ENCODE measurements at regions not wholly inside any gene's neighbourhood (a gene's known extent, or its start where the extent isn't known, plus 50 kb on each side); places are given as distances from the start of the nearest gene placed in this dataset.
"Not testable (repeated sequence)": the region's sequence is repeated elsewhere in the genome, so short reads cannot be mapped to it uniquely, and the experiment has no call there.

DNA sequence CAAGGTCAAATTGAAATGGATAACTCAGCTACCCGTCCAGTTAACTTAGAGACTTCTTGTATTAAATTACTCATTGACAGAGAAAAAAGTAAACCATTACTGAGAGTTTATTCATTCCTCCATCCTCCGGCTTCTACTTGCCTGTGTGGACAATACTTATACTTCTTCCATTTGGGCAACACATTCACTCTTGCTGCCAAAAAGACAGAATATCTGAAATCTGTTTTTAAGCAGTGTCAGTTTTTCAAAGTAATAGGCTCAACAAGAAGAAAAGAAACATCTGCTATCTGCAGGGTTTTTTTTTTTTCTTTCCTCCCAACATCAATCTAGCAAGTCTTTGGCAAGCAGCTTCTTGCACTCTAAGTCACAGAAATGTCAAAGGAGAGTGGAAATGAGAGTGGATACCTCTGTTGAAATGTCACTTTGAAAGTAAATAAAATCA is 1142.8 kb downstream of the PCDH9 start:
- ATAC-seq (peak; percentile 42), DNase-seq (ENCODE audit: missing footprints) (no peak)
- intact Hi-C loops (cut with DNase I), result no loop called here

DNA sequence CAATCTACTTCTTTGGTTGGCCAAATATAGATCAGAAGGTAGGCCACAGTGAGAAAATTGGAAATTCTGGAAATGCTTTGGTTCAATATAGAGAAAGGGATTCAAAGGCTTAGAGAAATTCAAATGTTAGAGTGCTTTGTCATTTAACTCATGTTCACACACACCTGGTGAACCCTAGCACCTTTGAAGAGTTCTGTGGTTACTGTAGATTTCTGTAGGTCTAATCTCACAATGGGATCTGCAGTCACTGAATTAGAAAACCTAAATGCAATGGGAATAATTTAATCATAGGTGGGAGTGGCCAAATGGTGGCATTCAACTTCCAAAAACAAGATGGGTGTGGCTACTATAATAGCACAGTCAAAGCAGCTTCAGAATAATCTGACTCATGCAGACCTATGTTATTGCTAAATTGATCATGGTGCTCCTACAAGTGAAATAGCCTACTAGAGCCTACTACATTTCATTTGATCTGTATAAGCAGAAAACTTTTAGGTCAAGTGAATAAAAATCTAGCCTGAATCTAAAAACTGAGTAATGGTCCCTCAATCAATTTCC is 1152.9 kb downstream of the PCDH9 start:
- ATAC-seq, result no peak
- intact Hi-C loops (cut with DNase I), result no loop called here
- DNase-seq (ENCODE audit: missing footprints), result no peak

DNA sequence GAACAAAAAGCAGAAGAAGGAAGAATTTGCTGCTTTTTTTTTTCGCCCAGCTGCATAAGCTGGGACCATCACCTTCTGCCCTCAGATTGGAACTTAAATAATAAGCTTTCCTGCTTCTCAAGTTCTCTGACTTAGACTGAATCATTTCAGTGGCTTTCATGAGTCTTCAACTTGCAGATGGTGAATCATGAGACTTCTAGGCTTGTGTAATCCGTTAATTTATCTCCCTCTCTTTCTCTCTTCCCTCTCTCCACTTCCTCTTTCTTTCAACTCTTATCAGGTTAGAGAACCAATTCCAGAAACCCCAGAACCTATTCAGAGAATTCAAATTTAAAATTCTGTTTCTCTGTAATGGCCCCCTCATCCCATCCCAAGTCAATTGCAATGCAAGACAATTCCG is 1153.7 kb downstream of the PCDH9 start:
- no peak for ATAC-seq
- intact Hi-C loops (cut with DNase I), result no loop called here
- no peak for DNase-seq (ENCODE audit: missing footprints)

DNA sequence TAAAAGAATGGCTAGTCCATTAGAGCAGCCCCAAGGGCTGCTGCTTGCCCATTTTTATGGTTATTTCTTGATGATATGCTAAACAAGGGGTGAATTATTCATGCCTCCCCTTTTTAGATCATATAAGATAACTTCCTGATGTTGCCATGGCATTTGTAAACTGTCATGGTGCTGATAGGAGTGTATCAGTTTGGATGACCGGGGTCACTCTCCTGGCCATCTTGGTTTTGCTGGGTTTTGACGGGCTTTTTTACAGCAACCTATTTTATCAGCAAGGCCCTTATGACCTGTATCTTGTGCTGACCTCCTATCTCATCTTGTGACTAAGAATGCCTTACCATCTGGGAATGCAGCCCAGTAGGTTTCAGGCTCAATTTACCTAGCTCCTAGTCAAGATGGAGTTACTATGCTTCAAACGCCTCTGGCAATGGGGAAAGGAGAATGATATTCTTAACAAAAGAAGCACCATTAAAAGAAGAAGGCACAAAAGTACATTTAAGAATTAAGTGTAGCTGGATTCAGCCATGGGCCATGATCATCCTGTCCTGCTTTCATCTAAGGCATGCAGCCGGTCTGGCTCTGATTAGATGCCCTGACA is 1156.0 kb downstream of the PCDH9 start:
- no peak for ATAC-seq
- intact Hi-C loops (cut with DNase I), result no loop called here
- DNase-seq (ENCODE audit: missing footprints), result no peak

- DNase-seq (ENCODE audit: missing footprints); intact Hi-C loops (cut with DNase I); ATAC-seq: not testable (repeated sequence)
Observed at GRCh38 chr13:66072097-66072496, 1158.0 kb downstream of the PCDH9 start.

- intact Hi-C loops (cut with DNase I), result no loop called here
- ATAC-seq, result no peak
Observed at GRCh38 chr13:66071608-66072007, 1158.5 kb downstream of the PCDH9 start.

DNA sequence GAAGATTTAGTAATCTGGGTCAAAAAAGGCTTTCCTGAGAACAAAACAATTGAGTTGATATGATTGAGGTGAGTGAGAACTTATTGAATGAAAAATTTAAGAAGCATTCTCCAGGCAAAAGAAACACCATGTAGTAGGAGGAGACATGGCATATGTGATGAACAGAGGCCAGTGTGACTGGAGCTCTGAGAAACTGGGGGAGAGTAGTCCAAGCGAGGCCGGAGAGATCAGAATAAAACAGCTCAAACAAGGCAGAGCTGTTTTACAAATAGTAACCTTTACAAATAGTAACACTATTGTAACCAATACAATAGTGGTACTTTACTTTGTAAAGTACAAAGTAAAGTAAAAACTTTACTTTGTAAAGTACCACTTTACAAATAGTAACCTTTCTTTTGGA is 1159.1 kb downstream of the PCDH9 start:
- DNase-seq (ENCODE audit: missing footprints) (no peak), ATAC-seq (no peak)
- intact Hi-C loops (cut with DNase I), result no loop called here

More at GRCh38 chr13:66071608-66072007, 1158.5 kb downstream of the PCDH9 start:
- DNase-seq (ENCODE audit: missing footprints), result no peak

DNA sequence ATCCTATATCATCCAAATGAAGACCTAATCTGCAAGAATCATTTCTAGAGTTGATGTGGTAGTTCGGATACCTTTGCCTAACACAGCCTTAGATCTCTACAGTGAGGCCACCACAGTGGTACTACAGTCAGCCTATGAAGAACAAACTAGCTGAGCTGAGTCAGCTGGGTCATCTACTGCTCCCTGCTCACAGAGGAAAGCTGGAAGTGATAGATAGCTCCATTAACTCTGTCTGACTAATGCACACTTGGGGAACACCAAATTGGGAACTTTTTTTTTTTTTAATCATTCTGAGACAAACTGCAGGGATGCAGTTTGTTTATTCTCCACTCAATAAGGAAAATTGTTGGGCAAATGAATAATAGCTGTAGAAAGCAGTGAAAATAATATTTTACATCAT is 1160.6 kb downstream of the PCDH9 start:
- no peak for DNase-seq (ENCODE audit: missing footprints)
- intact Hi-C loops (cut with DNase I), result no loop called here
- no peak for ATAC-seq

GRCh38 chr13:66068683-66069082 is 1161.5 kb downstream of the PCDH9 start:
- ATAC-seq, result no peak
- no peak for DNase-seq (ENCODE audit: missing footprints)
- intact Hi-C loops (cut with DNase I), result no loop called here

DNA sequence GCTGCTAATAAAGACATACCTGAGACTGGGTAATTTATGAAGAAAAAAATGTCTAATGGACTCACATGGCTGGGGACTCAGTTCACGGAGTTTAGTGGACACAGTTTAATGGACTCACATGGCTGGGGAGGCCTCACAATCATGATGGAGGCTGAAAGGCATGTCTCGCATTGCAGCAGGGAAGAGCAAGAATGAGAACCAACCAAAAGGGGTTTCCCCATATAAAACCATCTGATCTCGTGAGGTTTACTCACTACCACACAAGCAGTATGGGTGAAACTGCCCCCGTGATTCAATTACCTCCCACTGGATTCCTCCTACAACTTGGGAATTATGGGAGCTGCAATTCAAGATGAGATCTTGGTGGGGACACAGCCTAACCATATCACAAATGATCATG is 1181.2 kb downstream of the PCDH9 start:
- ATAC-seq, result no peak
- intact Hi-C loops (cut with DNase I), result no loop called here
- DNase-seq (ENCODE audit: missing footprints), result no peak

GRCh38 chr13:66040506-66040905 is 1189.6 kb downstream of the PCDH9 start:
- ATAC-seq, result no peak
- intact Hi-C loops (cut with DNase I), result no loop called here

GRCh38 chr13:66037096-66037495 is 1193.0 kb downstream of the PCDH9 start:
- ATAC-seq (no peak), DNase-seq (ENCODE audit: missing footprints) (no peak)
- intact Hi-C loops (cut with DNase I), result no loop called here

More at GRCh38 chr13:66040506-66040905, 1189.6 kb downstream of the PCDH9 start:
- no peak for DNase-seq (ENCODE audit: missing footprints)

- peak; percentile 31 for ATAC-seq
Observed at GRCh38 chr13:66036636-66037035, 1193.5 kb downstream of the PCDH9 start.

DNA sequence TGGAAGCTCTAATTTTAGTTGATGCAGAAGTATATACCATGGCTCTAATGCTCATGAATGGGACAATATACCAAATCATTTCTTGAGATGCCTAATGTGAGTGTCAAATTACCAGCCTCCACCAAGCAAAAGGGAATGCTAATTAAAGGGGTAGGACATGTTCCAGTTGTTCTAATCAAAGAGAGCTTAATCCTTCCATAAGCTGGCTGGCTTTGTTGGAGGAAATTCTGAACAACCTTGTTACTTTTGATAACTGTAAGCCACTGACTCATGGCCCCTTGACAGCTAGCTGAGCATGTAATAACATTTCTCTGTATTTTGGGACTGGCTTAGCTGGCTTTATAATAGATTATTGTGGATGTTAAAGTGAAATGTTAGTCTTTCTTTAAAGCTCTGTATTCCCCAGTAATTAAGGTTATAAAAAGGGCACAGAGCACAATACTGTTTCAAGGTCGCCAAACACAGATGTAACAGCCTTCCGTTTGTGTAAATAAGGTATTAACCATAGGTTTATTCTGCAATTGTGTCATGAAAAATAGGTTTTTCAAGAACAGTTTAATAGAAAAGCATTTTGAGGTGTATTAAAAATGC is 1194.0 kb downstream of the PCDH9 start:
- no peak for ATAC-seq
- intact Hi-C loops (cut with DNase I), result no loop called here
- no peak for DNase-seq (ENCODE audit: missing footprints)

More at GRCh38 chr13:66036636-66037035, 1193.5 kb downstream of the PCDH9 start:
- no peak for DNase-seq (ENCODE audit: missing footprints)
- intact Hi-C loops (cut with DNase I), result no loop called here

DNA sequence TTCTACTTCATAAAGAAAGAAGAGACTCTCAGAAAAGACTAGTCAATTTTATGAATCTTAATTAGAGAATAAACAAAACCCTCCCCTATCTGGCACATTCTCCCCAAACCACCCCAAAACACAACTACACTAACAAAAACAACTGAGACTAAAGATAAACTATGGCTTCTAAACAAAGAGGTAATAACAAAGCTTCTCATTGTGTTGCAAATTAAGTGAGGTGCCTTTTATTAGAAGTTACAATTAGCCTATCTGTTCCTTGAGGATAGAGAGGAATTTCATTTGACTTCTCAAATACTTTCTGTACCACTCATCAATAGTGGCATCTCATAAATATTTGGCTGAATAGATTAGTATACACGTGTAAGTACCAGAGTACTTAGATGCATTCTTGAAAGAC is 1196.2 kb downstream of the PCDH9 start:
- intact Hi-C loops (cut with DNase I), result no loop called here
- no peak for DNase-seq (ENCODE audit: missing footprints)
- no peak for ATAC-seq

DNA sequence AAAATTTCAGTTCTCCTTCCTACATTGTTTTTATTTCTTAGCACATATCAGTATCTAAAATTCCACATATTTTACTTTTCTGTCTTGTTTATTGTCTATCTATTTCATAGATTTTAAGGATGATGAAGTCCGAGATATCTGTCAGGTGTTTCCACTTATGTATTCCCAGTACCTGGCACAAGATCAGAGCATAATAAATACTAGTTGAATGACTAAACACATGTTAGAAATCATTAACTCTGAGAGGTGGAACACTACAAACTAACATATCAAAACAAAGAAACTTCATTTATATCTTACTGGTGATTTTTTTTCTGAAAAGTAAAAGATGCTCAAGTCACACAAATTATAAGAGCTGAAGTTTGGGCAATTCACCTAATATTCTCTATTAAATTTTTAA is 1208.3 kb downstream of the PCDH9 start:
- DNase-seq (ENCODE audit: missing footprints) (no peak), ATAC-seq (no peak)
- intact Hi-C loops (cut with DNase I), result no loop called here

GRCh38 chr13:66014771-66015170 is 1215.4 kb downstream of the PCDH9 start:
- ATAC-seq, result no peak
- intact Hi-C loops (cut with DNase I), result no loop called here

GRCh38 chr13:66009241-66009640 is 1220.9 kb downstream of the PCDH9 start:
- no peak for ATAC-seq
- intact Hi-C loops (cut with DNase I), result no loop called here

More at GRCh38 chr13:66014771-66015170, 1215.4 kb downstream of the PCDH9 start:
- DNase-seq (ENCODE audit: missing footprints), result no peak

DNA sequence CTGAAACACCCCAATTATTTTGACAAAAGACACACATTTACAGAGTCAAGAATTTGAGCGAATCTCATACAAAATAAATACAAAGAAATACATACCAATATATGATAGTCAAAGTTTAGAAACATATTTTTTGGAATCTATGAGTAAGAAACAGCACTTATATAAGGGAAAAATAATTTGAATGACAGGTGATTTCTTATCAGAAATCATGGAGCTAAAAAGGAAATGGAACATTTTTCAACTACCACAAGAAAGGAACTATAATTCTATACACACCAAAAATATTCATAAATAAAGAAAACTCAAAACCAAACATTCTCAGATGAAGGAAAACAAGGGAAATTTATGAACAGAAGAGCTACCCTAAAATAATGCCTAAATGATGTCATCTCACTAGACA is 1226.6 kb downstream of the PCDH9 start:
- DNase-seq (ENCODE audit: missing footprints) (no peak), ATAC-seq (no peak)
- intact Hi-C loops (cut with DNase I), result no loop called here

More at GRCh38 chr13:66009241-66009640, 1220.9 kb downstream of the PCDH9 start:
- no peak for DNase-seq (ENCODE audit: missing footprints)

DNA sequence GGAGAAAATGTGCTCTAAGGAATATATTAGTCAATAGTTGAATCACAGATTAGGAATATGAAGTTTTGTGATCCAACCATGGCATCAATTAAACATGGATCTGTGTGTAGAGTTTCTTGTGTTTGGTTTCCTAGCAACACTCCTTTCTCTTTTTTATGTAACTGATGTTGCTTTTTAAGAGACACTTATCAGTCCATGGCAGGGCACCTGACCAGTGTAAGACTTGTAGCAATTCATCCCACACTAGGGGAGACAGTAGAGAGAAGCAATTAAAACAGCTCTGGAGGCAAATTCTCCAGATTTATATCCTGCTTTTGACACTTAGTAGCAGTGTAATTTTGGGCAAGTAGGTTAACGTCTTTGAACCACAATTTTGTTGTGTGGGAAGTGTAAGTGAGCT is 1229.0 kb downstream of the PCDH9 start:
- DNase-seq (ENCODE audit: missing footprints) (no peak), ATAC-seq (no peak)
- intact Hi-C loops (cut with DNase I), result no loop called here

Measured in Right ventricle myocardium inferior (tissue), 1 donor.